Keratinocyte (primary cell): ENCODE measurements at regions not wholly inside any gene's neighbourhood (a gene's known extent, or its start where the extent isn't known, plus 50 kb on each side); places are given as distances from the start of the nearest gene placed in this dataset.

Source experiments
- DNase-seq: peaks from one replicate; pipeline ENCODE4 v3.0.0-alpha.2; 2011; ENCODE audit warnings: low read depth, missing footprints, low spot score
- FAIRE-seq: peaks from 2 replicates; lab custom pipeline; 2011; peaks lifted over from hg19 to GRCh38; lab: Jason Lieb, UNC
- H2AFZ ChIP-seq: 2 replicates; pipeline ENCODE4 v1.6.0; 2012; ENCODE audit warnings: low read length, control low read depth, inconsistent platforms; ENCODE audit not compliant: control insufficient read depth
- H3K27ac ChIP-seq: 2 replicates; pipeline ENCODE4 v1.5.1; 2011; ENCODE audit warnings: low read length; ENCODE audit not compliant: control insufficient read depth, insufficient read depth
- H3K27me3 ChIP-seq: 3 replicates; pipeline ENCODE4 v1.6.0; 2011; ENCODE audit warnings: low read length; ENCODE audit not compliant: control insufficient read depth, insufficient read depth; ENCODE audit errors: extremely low read depth
- H3K36me3 ChIP-seq, 2 experiments: 2 replicates in 1 of 2; 3 replicates in 1 of 2; pipeline ENCODE4 v1.5.1; 2011; ENCODE audit warnings: low read length in 2 of 2, mild to moderate bottlenecking in 1 of 2; ENCODE audit not compliant: control insufficient read depth in 2 of 2, insufficient read depth in 2 of 2; ENCODE audit errors: extremely low read depth in 1 of 2
- H3K4me1 ChIP-seq: 3 replicates; pipeline ENCODE4 v1.5.1; 2011; ENCODE audit warnings: low read length; ENCODE audit not compliant: control insufficient read depth, insufficient read depth; ENCODE audit errors: extremely low read depth
- H3K4me2 ChIP-seq: 3 replicates; pipeline ENCODE4 v1.6.0; 2011; ENCODE audit warnings: low read depth, low read length; ENCODE audit not compliant: control insufficient read depth, insufficient read depth; ENCODE audit errors: extremely low read depth
- H3K4me3 ChIP-seq, 3 experiments: fragments of 200-600 bp in 1 of 3; sonication (generic) in 1 of 3; 2 replicates in 2 of 3; 3 replicates in 1 of 3; pipeline ENCODE4 v1.5.1; 2011 to 2016; ENCODE audit warnings: low read length in 3 of 3, mild to moderate bottlenecking in 3 of 3, control low read depth in 2 of 3, inconsistent platforms in 1 of 3, low read depth in 1 of 3, mixed read lengths in 1 of 3, mixed run types in 1 of 3, moderate library complexity in 1 of 3; ENCODE audit not compliant: control insufficient read depth in 2 of 3, insufficient read depth in 2 of 3; ENCODE audit errors: extremely low read depth in 1 of 3
- H3K79me2 ChIP-seq: 2 replicates; pipeline ENCODE4 v1.6.0; 2012; ENCODE audit warnings: low read length; ENCODE audit not compliant: control insufficient read depth, insufficient read depth
- H3K9ac ChIP-seq: 3 replicates; pipeline ENCODE4 v1.6.0; 2011; ENCODE audit warnings: low read length; ENCODE audit not compliant: control insufficient read depth, insufficient read depth; ENCODE audit errors: extremely low read depth
- H3K9me1 ChIP-seq: 3 replicates; pipeline ENCODE4 v1.6.0; 2011; ENCODE audit warnings: low read length; ENCODE audit not compliant: control insufficient read depth, insufficient read depth; ENCODE audit errors: extremely low read depth
- H3K9me3 ChIP-seq: 2 replicates; pipeline ENCODE4 v1.5.1; 2012; ENCODE audit warnings: low read depth, low read length; ENCODE audit not compliant: control insufficient read depth
- H4K20me1 ChIP-seq: 3 replicates; pipeline ENCODE4 v1.6.0; 2011; ENCODE audit warnings: low read length; ENCODE audit not compliant: control insufficient read depth, insufficient read depth; ENCODE audit errors: extremely low read depth
- CTCF ChIP-seq, 3 experiments: IDR thresholded peaks in 1 of 3; conservative IDR thresholded peaks in 1 of 3; optimal IDR thresholded peaks in 1 of 3; 2 replicates in 2 of 3; 3 replicates in 1 of 3; pipeline versions ENCODE3 to v1.5.1; 2011; ENCODE audit warnings: low read length in 3 of 3, mild to moderate bottlenecking in 3 of 3, moderate library complexity in 2 of 3, control low read depth in 1 of 3, inconsistent platforms in 1 of 3; ENCODE audit not compliant: insufficient read depth in 2 of 3; ENCODE audit errors: extremely low read depth in 1 of 3
- EZH2 ChIP-seq: IDR thresholded peaks from one replicate; pipeline ENCODE4 v1.6.1; 2012; ENCODE audit warnings: inconsistent platforms, mild to moderate bottlenecking, low read length, moderate library complexity
- dilution Hi-C: fragments of 300-500 bp; cut with MboI; formaldehyde crosslinking; loops from one replicate; pipeline ENCODE4 v1.7.0; 2020; ENCODE audit warnings: low sequenced_read_pairs; ENCODE audit not compliant: extremely low pct_ligation_motif_present

- TF ChIP-seq CTCF (optimal IDR thresholded peaks at IDR 0.05 in 1 of 3, IDR thresholded peaks at IDR 0.05 in 1 of 3, conservative IDR thresholded peaks at IDR 0.05 in 1 of 3; ENCODE audit: extremely low read depth in 1 of 3, insufficient read depth in 2 of 3, low read length in 3 of 3) (no peak), EZH2 (no peak)
- Histone ChIP-seq H3K9me3 (no peaks in the 10 kb centered on the region), H3K27me3 (no peaks in the 10 kb centered on the region), H3K36me3 (no peaks in the 10 kb centered on the region), H2AFZ (no peak overlapping the region), H3K4me1 (no peaks in the 10 kb centered on the region), H3K9me1 (no peaks in the 10 kb centered on the region), H3K4me3 (no peak overlapping the region), H3K4me2 (no peak overlapping the region), H3K9ac (no peak overlapping the region), H3K79me2 (no peaks in the 10 kb centered on the region), H4K20me1 (no peaks in the 10 kb centered on the region), H3K27ac (no peak overlapping the region)
- DNase-seq (no peak), FAIRE-seq (no peak)
- dilution Hi-C loops: no loop called here
These were observed 73.5 kb downstream of the FOXL1 start for GRCh38 chr16:86651823-86652222.

- H3K36me3 ChIP-seq: no peaks in the 10 kb centered on the region
- no peaks in the 10 kb centered on the region for H3K27me3 ChIP-seq
- no peaks in the 10 kb centered on the region for H3K9me1 ChIP-seq
- H3K79me2 ChIP-seq: no peaks in the 10 kb centered on the region
- H2AFZ ChIP-seq: no peak overlapping the region
- H3K9me3 ChIP-seq: no peaks in the 10 kb centered on the region
- H3K4me1 ChIP-seq: no peaks in the 10 kb centered on the region
- no peak overlapping the region for H3K4me2 ChIP-seq
- H4K20me1 ChIP-seq: no peaks in the 10 kb centered on the region
- TF ChIP-seq EZH2 (no peak), CTCF (optimal IDR thresholded peaks at IDR 0.05 in 1 of 3, IDR thresholded peaks at IDR 0.05 in 1 of 3, conservative IDR thresholded peaks at IDR 0.05 in 1 of 3; ENCODE audit: extremely low read depth in 1 of 3, insufficient read depth in 2 of 3, low read length in 3 of 3) (no peak)
- DNase-seq (no peak), FAIRE-seq (no peak)
- no peak overlapping the region for H3K9ac ChIP-seq
- dilution Hi-C loops: no loop called here
- H3K4me3 ChIP-seq: no peak overlapping the region
- H3K27ac ChIP-seq: no peak overlapping the region
These were observed 75.1 kb downstream of the FOXL1 start for GRCh38 chr16:86653285-86654006.
